ENCODE measurements at regions not wholly inside any gene's neighbourhood (a gene's known extent, or its start where the extent isn't known, plus 50 kb on each side); places are given as distances from the start of the nearest gene placed in this dataset.

- Mint-ChIP-seq H3K4me3 (no peak overlapping the region), H3K36me3 (ENCODE audit: low read depth) (no peaks in the 10 kb centered on the region), H3K4me1 (no peaks in the 10 kb centered on the region), H3K9me3 (peaks cover 8% of the 10 kb centered on the region), H3K27me3 (peaks cover 4% of the 10 kb centered on the region), H3K27ac (no peak overlapping the region)
- ATAC-seq (replicated peaks) = no peak
Observed at GRCh38 chr13:32882691-32883090, 133.5 kb upstream of the KL start.

- no peak overlapping the region for H3K4me3 Mint-ChIP-seq
- H3K27ac Mint-ChIP-seq = no peak overlapping the region
- H3K9me3 Mint-ChIP-seq = peaks cover 9% of the 10 kb centered on the region
- H3K36me3 Mint-ChIP-seq (ENCODE audit: low read depth) = no peaks in the 10 kb centered on the region
- ATAC-seq (replicated peaks) = no peak
- no peaks in the 10 kb centered on the region for H3K4me1 Mint-ChIP-seq
- H3K27me3 Mint-ChIP-seq = peaks cover 4% of the 10 kb centered on the region
Observed at GRCh38 chr13:32883474-32883873, 132.7 kb upstream of the KL start.

GRCh38 chr13:32887617-32888016 is 128.6 kb upstream of the KL start:
- H3K27ac Mint-ChIP-seq = no peak overlapping the region
- no peaks in the 10 kb centered on the region for H3K4me1 Mint-ChIP-seq
- ATAC-seq (replicated peaks) = no peak
- peaks cover 9% of the 10 kb centered on the region for H3K9me3 Mint-ChIP-seq
- no peak overlapping the region for H3K4me3 Mint-ChIP-seq
- H3K27me3 Mint-ChIP-seq = peaks cover 4% of the 10 kb centered on the region
- H3K36me3 Mint-ChIP-seq (ENCODE audit: low read depth) = no peaks in the 10 kb centered on the region

- no peak for ATAC-seq (replicated peaks)
Observed at GRCh38 chr13:32889986-32890565, 126.1 kb upstream of the KL start.

GRCh38 chr13:32893176-32893575 is 123.0 kb upstream of the KL start:
- ATAC-seq (replicated peaks) = no peak
- no peak overlapping the region for H3K4me3 Mint-ChIP-seq
- peaks cover 13% of the 10 kb centered on the region for H3K27me3 Mint-ChIP-seq
- no peaks in the 10 kb centered on the region for H3K4me1 Mint-ChIP-seq
- H3K36me3 Mint-ChIP-seq (ENCODE audit: low read depth) = no peaks in the 10 kb centered on the region
- H3K9me3 Mint-ChIP-seq = no peaks in the 10 kb centered on the region
- H3K27ac Mint-ChIP-seq = no peak overlapping the region

More at GRCh38 chr13:32889986-32890565, 126.1 kb upstream of the KL start:
- Mint-ChIP-seq H3K27me3 (peaks cover 9% of the 10 kb centered on the region), H3K36me3 (ENCODE audit: low read depth) (no peaks in the 10 kb centered on the region), H3K9me3 (peaks cover 5% of the 10 kb centered on the region), H3K4me1 (no peaks in the 10 kb centered on the region), H3K27ac (no peak overlapping the region), H3K4me3 (no peak overlapping the region)

GRCh38 chr13:32894589-32895001 is 121.6 kb upstream of the KL start:
- H3K4me1 Mint-ChIP-seq = no peaks in the 10 kb centered on the region
- H3K9me3 Mint-ChIP-seq = no peaks in the 10 kb centered on the region
- no peak for ATAC-seq (replicated peaks)
- H3K27ac Mint-ChIP-seq = no peak overlapping the region
- H3K36me3 Mint-ChIP-seq (ENCODE audit: low read depth) = no peaks in the 10 kb centered on the region
- no peak overlapping the region for H3K4me3 Mint-ChIP-seq
- peaks cover 13% of the 10 kb centered on the region for H3K27me3 Mint-ChIP-seq

GRCh38 chr13:32895296-32895695 is 120.9 kb upstream of the KL start:
- no peaks in the 10 kb centered on the region for H3K36me3 Mint-ChIP-seq (ENCODE audit: low read depth)
- ATAC-seq (replicated peaks) = no peak
- H3K9me3 Mint-ChIP-seq = no peaks in the 10 kb centered on the region
- peaks cover 13% of the 10 kb centered on the region for H3K27me3 Mint-ChIP-seq
- no peak overlapping the region for H3K4me3 Mint-ChIP-seq
- H3K4me1 Mint-ChIP-seq = no peaks in the 10 kb centered on the region
- no peak overlapping the region for H3K27ac Mint-ChIP-seq

- Mint-ChIP-seq H3K9me3 (no peaks in the 10 kb centered on the region), H3K4me3 (no peak overlapping the region), H3K27me3 (peaks cover 13% of the 10 kb centered on the region), H3K27ac (no peak overlapping the region), H3K4me1 (no peaks in the 10 kb centered on the region), H3K36me3 (ENCODE audit: low read depth) (no peaks in the 10 kb centered on the region)
- ATAC-seq (replicated peaks) = no peak
Observed at GRCh38 chr13:32897296-32897695, 118.9 kb upstream of the KL start.

GRCh38 chr13:32902029-32902780 is 114.0 kb upstream of the KL start:
- Mint-ChIP-seq H3K27me3 (peaks cover 15% of the 10 kb centered on the region), H3K9me3 (no peaks in the 10 kb centered on the region), H3K4me3 (no peak overlapping the region), H3K4me1 (peaks cover 10% of the 10 kb centered on the region), H3K27ac (no peak overlapping the region), H3K36me3 (ENCODE audit: low read depth) (no peaks in the 10 kb centered on the region)
- no peak for ATAC-seq (replicated peaks)

GRCh38 chr13:32902874-32903273 is 113.3 kb upstream of the KL start:
- no peak overlapping the region for H3K4me3 Mint-ChIP-seq
- no peak for ATAC-seq (replicated peaks)
- H3K27me3 Mint-ChIP-seq = peaks cover 11% of the 10 kb centered on the region
- no peaks in the 10 kb centered on the region for H3K36me3 Mint-ChIP-seq (ENCODE audit: low read depth)
- peaks cover 10% of the 10 kb centered on the region for H3K4me1 Mint-ChIP-seq
- no peak overlapping the region for H3K27ac Mint-ChIP-seq
- no peaks in the 10 kb centered on the region for H3K9me3 Mint-ChIP-seq

GRCh38 chr13:32903720-32904119 is 112.5 kb upstream of the KL start:
- Mint-ChIP-seq H3K27ac (no peak overlapping the region), H3K9me3 (no peaks in the 10 kb centered on the region), H3K27me3 (peaks cover 11% of the 10 kb centered on the region), H3K4me1 (peaks cover 10% of the 10 kb centered on the region), H3K4me3 (no peak overlapping the region), H3K36me3 (ENCODE audit: low read depth) (no peaks in the 10 kb centered on the region)
- no peak for ATAC-seq (replicated peaks)

- ATAC-seq (replicated peaks) = no peak
- Mint-ChIP-seq H3K4me3 (no peak overlapping the region), H3K9me3 (no peaks in the 10 kb centered on the region), H3K27ac (no peak overlapping the region), H3K36me3 (ENCODE audit: low read depth) (no peaks in the 10 kb centered on the region), H3K27me3 (peaks cover 14% of the 10 kb centered on the region), H3K4me1 (peaks cover 10% of the 10 kb centered on the region)
Observed at GRCh38 chr13:32904266-32904665, 112.0 kb upstream of the KL start.

GRCh38 chr13:32905063-32905863 is 111.0 kb upstream of the KL start:
- Mint-ChIP-seq H3K36me3 (ENCODE audit: low read depth) (no peaks in the 10 kb centered on the region), H3K9me3 (no peaks in the 10 kb centered on the region), H3K27ac (peak overlapping the region; percentile 80), H3K27me3 (peaks cover 18% of the 10 kb centered on the region), H3K4me1 (peaks cover 10% of the 10 kb centered on the region), H3K4me3 (peak overlapping the region; percentile 60)
- ATAC-seq (replicated peaks) = peak; percentile 95

- peak overlapping the region; percentile 80 for H3K27ac Mint-ChIP-seq
- no peaks in the 10 kb centered on the region for H3K9me3 Mint-ChIP-seq
- H3K36me3 Mint-ChIP-seq (ENCODE audit: low read depth) = no peaks in the 10 kb centered on the region
- ATAC-seq (replicated peaks) = no peak
- H3K4me1 Mint-ChIP-seq = peaks cover 10% of the 10 kb centered on the region
- H3K27me3 Mint-ChIP-seq = peaks cover 18% of the 10 kb centered on the region
- peak overlapping the region; percentile 60 for H3K4me3 Mint-ChIP-seq
Observed at GRCh38 chr13:32905864-32906180, 110.4 kb upstream of the KL start.

- Mint-ChIP-seq H3K4me1 (peaks cover 10% of the 10 kb centered on the region), H3K36me3 (ENCODE audit: low read depth) (no peaks in the 10 kb centered on the region), H3K9me3 (no peaks in the 10 kb centered on the region), H3K27me3 (peaks cover 18% of the 10 kb centered on the region), H3K4me3 (no peak overlapping the region), H3K27ac (no peak overlapping the region)
- no peak for ATAC-seq (replicated peaks)
Observed at GRCh38 chr13:32907211-32907610, 109.0 kb upstream of the KL start.

All from activated T-helper 17 cell treated with anti-CD3 and anti-CD28 coated beads, Interleukin-2, amount 50 U/mL, for 72 hours (primary cell).